Loucy (cell line): ENCODE measurements at regions not wholly inside any gene's neighbourhood (a gene's known extent, or its start where the extent isn't known, plus 50 kb on each side); places are given as distances from the start of the nearest gene placed in this dataset.

ENCODE experiments used
- H2AFZ ChIP-seq: fragments of 200-600 bp; sonication (generic); 2 replicates; pipeline ENCODE4 v1.6.0; 2016; ENCODE audit warnings: antibody characterized with exemption, mild to moderate bottlenecking, low read length, moderate library complexity
- H3F3A ChIP-seq: fragments of 200-600 bp; 2 replicates; pipeline ENCODE4 v1.6.0; 2016; ENCODE audit warnings: antibody characterized with exemption, low read depth, mild to moderate bottlenecking
- H3K27me3 ChIP-seq: fragments of 200-600 bp; sonication (generic); 2 replicates; pipeline ENCODE4 v1.6.1; 2014; ENCODE audit warnings: low read length, mild to moderate bottlenecking; ENCODE audit not compliant: insufficient read depth, poor library complexity, severe bottlenecking
- H3K36me3 ChIP-seq: fragments of 200-600 bp; sonication (generic); 2 replicates; pipeline ENCODE4 v1.6.1; 2016; ENCODE audit warnings: low read length; ENCODE audit not compliant: insufficient read depth
- H3K4me1 ChIP-seq: fragments of 200-600 bp; sonication (generic); 2 replicates; pipeline ENCODE4 v1.5.1; 2014; ENCODE audit warnings: low read length, mild to moderate bottlenecking; ENCODE audit not compliant: insufficient read depth, poor library complexity, severe bottlenecking
- H3K4me2 ChIP-seq: fragments of 200-600 bp; sonication (generic); 2 replicates; pipeline ENCODE4 v1.6.0; 2014; ENCODE audit warnings: antibody characterized with exemption, low read length, low read depth, mild to moderate bottlenecking; ENCODE audit not compliant: poor library complexity, severe bottlenecking
- H3K4me3 ChIP-seq: fragments of 200-600 bp; sonication (generic); 2 replicates; pipeline ENCODE4 v1.5.1; 2014; ENCODE audit warnings: low read length, mild to moderate bottlenecking, mixed read lengths; ENCODE audit not compliant: poor library complexity, severe bottlenecking
- H3K79me2 ChIP-seq: fragments of 200-600 bp; sonication (generic); 2 replicates; pipeline ENCODE4 v1.6.1; 2014; ENCODE audit warnings: low read length; ENCODE audit not compliant: insufficient read depth
- H3K9ac ChIP-seq: fragments of 200-600 bp; sonication (generic); 2 replicates; pipeline ENCODE4 v1.6.0; 2014; ENCODE audit warnings: mild to moderate bottlenecking, low read depth, low read length, moderate library complexity; ENCODE audit not compliant: poor library complexity, severe bottlenecking
- H3K9me2 ChIP-seq: fragments of 200-600 bp; sonication (generic); replicated peaks from 2 replicates; pipeline ENCODE4 v1.6.1; 2016; ENCODE audit warnings: low read depth, low read length, mixed read lengths
- H3K9me3 ChIP-seq: fragments of 200-600 bp; sonication (generic); 2 replicates; pipeline ENCODE4 v1.6.1; 2014; ENCODE audit warnings: mild to moderate bottlenecking, antibody characterized with exemption, low read length, low read depth; ENCODE audit not compliant: insufficient read depth
- H4K20me1 ChIP-seq: fragments of 200-600 bp; sonication (generic); 2 replicates; pipeline ENCODE4 v1.6.0; 2014; ENCODE audit warnings: antibody characterized with exemption, low read length, mild to moderate bottlenecking; ENCODE audit not compliant: insufficient read depth, poor library complexity, severe bottlenecking
- CTCF ChIP-seq: fragments of 200-600 bp; sonication (generic); conservative IDR thresholded peaks from 2 replicates; pipeline ENCODE4 v1.5.1; 2014; ENCODE audit warnings: mild to moderate bottlenecking, antibody characterized with exemption, low read length
- EZH2phosphoT487 ChIP-seq: fragments of 200-600 bp; IDR thresholded peaks from 2 replicates; pipeline ENCODE4 v1.6.1; 2018; ENCODE audit warnings: antibody characterized with exemption, mild to moderate bottlenecking, moderate library complexity, borderline replicate concordance

- Histone ChIP-seq H3K36me3 (no peaks in the 10 kb centered on the region), H3K4me3 (peak overlapping the region; percentile 45), H3K9me2 (no peaks in the 10 kb centered on the region), H3K4me2 (peak overlapping the region; percentile 74), H3F3A (peaks cover 11% of the 10 kb centered on the region), H2AFZ (peak overlapping the region; percentile 16; the same call in 1 of the 2 replicates), H3K4me1 (peaks cover 55% of the 10 kb centered on the region), H3K9ac (peak overlapping the region; percentile 57), H3K9me3 (no peaks in the 10 kb centered on the region), H4K20me1 (no peaks in the 10 kb centered on the region), H3K27me3 (no peaks in the 10 kb centered on the region), H3K79me2 (peaks cover 51% of the 10 kb centered on the region)
- TF ChIP-seq CTCF (no peak), EZH2phosphoT487 (no peak)
Measured at GRCh38 chr21:31394309-31394708, 50.2 kb upstream of the TIAM1 start.
